Thoracic aorta (tissue), 2 donors: ENCODE measurements at regions not wholly inside any gene's neighbourhood (a gene's known extent, or its start where the extent isn't known, plus 50 kb on each side); places are given as distances from the start of the nearest gene placed in this dataset.

Experiments used
- ATAC-seq: fragments of 150-250 bp; one replicate; pipeline ENCODE4 v1.8.0; 2017; ENCODE audit warnings: low read depth; ENCODE audit not compliant: insufficient number of reproducible peaks, low FRiP score
- DNase-seq: peaks from one replicate; pipeline ENCODE4 v3.0.0-alpha.2; 2020; ENCODE audit warnings: low spot score
- H3K27ac ChIP-seq, 2 donors: fragments of 200-600 bp; sonication (generic); 1 replicate in 1 of 2; 2 replicates in 1 of 2; pipeline ENCODE4 v1.5.1; 2016; ENCODE audit warnings: mild to moderate bottlenecking in 2 of 2, moderate library complexity in 2 of 2
- H3K27me3 ChIP-seq: fragments of 200-600 bp; sonication (generic); replicated peaks from 2 replicates; pipeline ENCODE4 v1.6.0; 2016; ENCODE audit warnings: mild to moderate bottlenecking; ENCODE audit not compliant: insufficient read depth
- H3K36me3 ChIP-seq: fragments of 200-600 bp; sonication (generic); one replicate; pipeline ENCODE4 v1.5.1; 2016
- H3K4me1 ChIP-seq, 2 donors: fragments of 200-600 bp; sonication (generic); 1 replicate in 1 of 2; 2 replicates in 1 of 2; pipeline versions ENCODE4 v1.5.1 to v1.6.0; 2016; ENCODE audit warnings: low read depth in 2 of 2, mild to moderate bottlenecking in 1 of 2; ENCODE audit not compliant: control insufficient read depth in 1 of 2
- H3K4me3 ChIP-seq: fragments of 200-600 bp; sonication (generic); 2 replicates; pipeline ENCODE4 v1.5.1; 2016; ENCODE audit warnings: mild to moderate bottlenecking
- H3K9me3 ChIP-seq: fragments of 200-600 bp; sonication (generic); 2 replicates; pipeline ENCODE4 v1.5.1; 2016
- CTCF ChIP-seq: fragments of 200-600 bp; sonication (generic); IDR thresholded peaks from one replicate; pipeline ENCODE4 v1.5.1; 2019; ENCODE audit warnings: antibody characterized with exemption

GRCh38 chr18:34280000-34280399, 55.3 kb upstream of the NOL4 start:
- H3K9me3 ChIP-seq, result no peaks in the 10 kb centered on the region
- H3K4me1 ChIP-seq, result no peaks in the 10 kb centered on the region
- no peaks in the 10 kb centered on the region for H3K27me3 ChIP-seq
- ATAC-seq (no peak), DNase-seq (no peak)
- H3K4me3 ChIP-seq, result no peak overlapping the region
- TF ChIP-seq CTCF, result no peak
- no peak overlapping the region for H3K27ac ChIP-seq
- no peaks in the 10 kb centered on the region for H3K36me3 ChIP-seq

- Histone ChIP-seq H3K27me3 (no peaks in the 10 kb centered on the region), H3K36me3 (no peaks in the 10 kb centered on the region), H3K4me3 (no peak overlapping the region), H3K9me3 (no peaks in the 10 kb centered on the region), H3K27ac (no peak overlapping the region), H3K4me1 (no peaks in the 10 kb centered on the region)
- ATAC-seq (no peak), DNase-seq (no peak)
- no peak for TF ChIP-seq CTCF
Observed at GRCh38 chr18:34280653-34281052, 55.9 kb upstream of the NOL4 start.

GRCh38 chr18:34281290-34281689, 56.6 kb upstream of the NOL4 start:
- ATAC-seq (no peak), DNase-seq (no peak)
- no peaks in the 10 kb centered on the region for H3K36me3 ChIP-seq
- no peak for TF ChIP-seq CTCF
- no peaks in the 10 kb centered on the region for H3K9me3 ChIP-seq
- H3K4me3 ChIP-seq, result no peak overlapping the region
- H3K4me1 ChIP-seq, result no peaks in the 10 kb centered on the region
- no peaks in the 10 kb centered on the region for H3K27me3 ChIP-seq
- H3K27ac ChIP-seq, result no peak overlapping the region

DNA sequence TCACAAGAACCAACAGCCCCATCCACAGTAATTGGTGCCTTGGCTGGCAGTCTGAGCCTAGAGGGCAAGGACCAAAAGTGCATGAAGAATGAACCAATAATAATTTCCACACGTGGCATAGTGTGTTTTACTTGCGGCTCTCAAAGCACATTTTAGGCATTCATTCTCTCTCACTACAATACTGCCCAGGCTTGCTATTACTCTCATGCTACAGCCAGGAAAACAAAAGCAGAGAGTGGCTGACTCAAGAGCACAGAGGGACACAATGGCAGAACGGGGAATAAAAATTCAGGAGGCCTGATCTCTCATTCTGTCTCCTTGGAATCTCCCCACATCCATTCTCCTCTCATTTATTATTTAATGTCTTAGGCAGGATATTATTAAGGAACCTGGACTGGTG, 57.0 kb upstream of the NOL4 start:
- no peak overlapping the region for H3K27ac ChIP-seq
- no peak for TF ChIP-seq CTCF
- ATAC-seq (no peak), DNase-seq (no peak)
- H3K27me3 ChIP-seq, result no peaks in the 10 kb centered on the region
- no peaks in the 10 kb centered on the region for H3K9me3 ChIP-seq
- no peak overlapping the region for H3K4me3 ChIP-seq
- no peaks in the 10 kb centered on the region for H3K4me1 ChIP-seq
- H3K36me3 ChIP-seq, result no peaks in the 10 kb centered on the region

DNA sequence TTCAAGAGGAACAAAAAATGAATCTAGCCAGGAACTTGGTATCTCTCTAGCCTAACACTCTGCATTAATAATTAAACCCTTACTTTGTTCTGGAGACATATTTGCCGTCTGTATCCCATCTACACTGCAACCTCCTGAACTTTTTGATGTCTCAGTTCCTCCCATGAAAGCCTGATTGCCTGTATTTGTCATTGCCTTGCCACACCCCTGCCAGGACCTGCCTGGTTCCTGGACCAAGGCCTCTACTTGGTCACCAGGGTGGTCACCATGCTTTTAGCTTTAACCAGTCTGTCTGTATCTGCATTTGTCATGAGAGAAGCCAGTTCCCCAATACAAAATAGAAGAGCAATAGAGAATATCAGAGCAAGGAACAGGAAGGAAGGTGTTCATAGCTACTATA, 58.8 kb upstream of the NOL4 start:
- no peak overlapping the region for H3K27ac ChIP-seq
- H3K36me3 ChIP-seq, result no peaks in the 10 kb centered on the region
- no peaks in the 10 kb centered on the region for H3K4me1 ChIP-seq
- H3K9me3 ChIP-seq, result peaks cover 4% of the 10 kb centered on the region
- H3K27me3 ChIP-seq, result no peaks in the 10 kb centered on the region
- ATAC-seq (no peak), DNase-seq (no peak)
- H3K4me3 ChIP-seq, result no peak overlapping the region
- TF ChIP-seq CTCF, result no peak
